B cell (primary cell): ENCODE measurements at regions not wholly inside any gene's neighbourhood (a gene's known extent, or its start where the extent isn't known, plus 50 kb on each side); places are given as distances from the start of the nearest gene placed in this dataset.

Source experiments
- ATAC-seq: fragments of 200-7000 bp; cut with Tn5 transposase; one replicate; pipeline ENCODE4 v1.10.0; 2021; ENCODE audit warnings: low read depth, mild to moderate bottlenecking, moderate number of reproducible peaks, moderate library complexity
- CTCF ChIA-PET: fragments of 350-600 bp; sonication (Branson Sonifier 250); formaldehyde crosslinking; loops from one replicate; lab custom pipeline; 2021; ENCODE audit warnings: antibody characterized with exemption, inconsistent platforms; lab: Charles Lee
- POLR2A ChIA-PET: fragments of 350-600 bp; sonication (Branson Sonifier 250); formaldehyde crosslinking; loops from one replicate; lab custom pipeline; 2021; ENCODE audit warnings: antibody characterized with exemption; lab: Charles Lee
- DNase-seq: peaks from one replicate; pipeline ENCODE4 v3.0.0; 2013
- H2AFZ ChIP-seq: 2 replicates; pipeline ENCODE4 v1.6.1; 2012; ENCODE audit warnings: mild to moderate bottlenecking, low read depth, low read length; ENCODE audit not compliant: insufficient read depth, poor library complexity, severe bottlenecking
- H3K27ac ChIP-seq, 2 donors: 1 replicate in 1 of 2; 2 replicates in 1 of 2; pipeline ENCODE4 v1.5.1; 2012 to 2013; ENCODE audit warnings: low read length in 2 of 2, mild to moderate bottlenecking in 2 of 2, moderate library complexity in 1 of 2
- H3K27me3 ChIP-seq, 4 experiments: fragments of 200-600 bp in 1 of 4; sonication (generic) in 1 of 4; replicated peaks in 1 of 4; 1 replicate in 2 of 4; 2 replicates in 2 of 4; pipeline versions ENCODE4 v1.6.1 to v1.7.0; 2013 to 2016; ENCODE audit warnings: low read length in 3 of 4, mild to moderate bottlenecking in 2 of 4, mixed read lengths in 1 of 4, moderate library complexity in 1 of 4; ENCODE audit not compliant: insufficient read depth in 4 of 4, control insufficient read depth in 3 of 4; ENCODE audit errors: control extremely low read depth in 1 of 4
- H3K36me3 ChIP-seq, 2 experiments: replicated peaks in 1 of 2; 1 replicate in 1 of 2; 2 replicates in 1 of 2; pipeline versions ENCODE4 v1.6.1 to v1.7.1; 2013; ENCODE audit warnings: low read length in 1 of 2; ENCODE audit not compliant: insufficient read depth in 2 of 2, control insufficient read depth in 1 of 2; ENCODE audit errors: control extremely low read depth in 1 of 2, extremely low read depth in 1 of 2
- H3K4me1 ChIP-seq, 2 donors: fragments of 200-600 bp in 1 of 2; sonication (generic) in 1 of 2; 1 replicate in 1 of 2; 2 replicates in 1 of 2; pipeline versions ENCODE4 v1.5.1 to v1.6.1; 2013 to 2017; ENCODE audit warnings: low read length in 2 of 2; ENCODE audit not compliant: control insufficient read depth in 2 of 2, insufficient read depth in 2 of 2
- H3K4me2 ChIP-seq: replicated peaks from 2 replicates; pipeline ENCODE3; 2012; ENCODE audit warnings: mild to moderate bottlenecking, low read depth, low read length; ENCODE audit not compliant: poor library complexity, severe bottlenecking
- H3K4me3 ChIP-seq, 5 experiments: fragments of 200-600 bp in 1 of 5; sonication (generic) in 1 of 5; 1 replicate in 3 of 5; 2 replicates in 2 of 5; pipeline versions ENCODE4 v1.5.1 to v1.7.0; 2011 to 2016; ENCODE audit warnings: low read length in 4 of 5, mild to moderate bottlenecking in 4 of 5, low read depth in 2 of 5, control low read depth in 1 of 5, moderate library complexity in 1 of 5; ENCODE audit not compliant: insufficient read depth in 1 of 5; ENCODE audit errors: control extremely low read depth in 1 of 5, extremely low read depth in 1 of 5
- H3K79me2 ChIP-seq: fragments of 200-600 bp; sonication (generic); one replicate; pipeline ENCODE4 v1.6.0; 2016; ENCODE audit warnings: low read length; ENCODE audit not compliant: control insufficient read depth, insufficient read depth
- H3K9ac ChIP-seq: fragments of 200-600 bp; sonication (generic); 2 replicates; pipeline ENCODE4 v1.6.1; 2017; ENCODE audit warnings: mild to moderate bottlenecking, low read length, moderate library complexity
- H3K9me3 ChIP-seq, 3 donors: one replicate each; pipeline versions ENCODE4 v1.6.1 to v1.7.1; 2013; ENCODE audit warnings: low read length in 2 of 3; ENCODE audit not compliant: control insufficient read depth in 2 of 3, insufficient read depth in 1 of 3; ENCODE audit errors: control extremely low read depth in 1 of 3
- H4K20me1 ChIP-seq: 2 replicates; pipeline ENCODE4 v1.6.0; 2012; ENCODE audit warnings: mild to moderate bottlenecking, low read length; ENCODE audit not compliant: insufficient read depth, control insufficient read depth, poor library complexity, severe bottlenecking
- H3K27ac Mint-ChIP-seq: one replicate; pipeline ENCODE4 v1.8.0; 2021; ENCODE audit warnings: mixed read lengths
- H3K27me3 Mint-ChIP-seq: one replicate; pipeline ENCODE4 v1.8.0; 2021; ENCODE audit warnings: mixed read lengths
- H3K4me1 Mint-ChIP-seq: one replicate; pipeline ENCODE4 v1.8.0; 2021; ENCODE audit warnings: mixed read lengths
- H3K4me3 Mint-ChIP-seq: one replicate; pipeline ENCODE4 v1.8.0; 2021; ENCODE audit warnings: mixed read lengths
- H3K9me3 Mint-ChIP-seq: one replicate; pipeline ENCODE4 v1.8.0; 2022; ENCODE audit warnings: mixed read lengths; ENCODE audit not compliant: insufficient read depth
- CTCF ChIP-seq: fragments of 200-600 bp; IDR thresholded peaks from one replicate; pipeline ENCODE4 v1.8.0; 2022; ENCODE audit warnings: antibody characterized with exemption, mild to moderate bottlenecking
- EZH2 ChIP-seq: IDR thresholded peaks from 2 replicates; pipeline ENCODE4 v1.6.1; 2012; ENCODE audit warnings: borderline replicate concordance, low read depth, mild to moderate bottlenecking, moderate library complexity, low read length; ENCODE audit not compliant: insufficient read depth, poor library complexity, severe bottlenecking
- WGBS: methylation state at CpG from one replicate; pipeline ENCODE4 v1.1.5; 2013; ENCODE audit warnings: missing lambda C conversion rate; ENCODE audit not compliant: insufficient coverage; 5-methylcytosine and 5-hydroxymethylcytosine counted together
- intact Hi-C: fragments of 100-400 bp; cut with micrococcal nuclease; formaldehyde crosslinking; loops from one replicate; pipeline ENCODE4 v1.10.0; 2022

GRCh38 chr3:31105438-31106077 lies 211.1 kb upstream of the GADL1 start:
- Mint-ChIP-seq H3K27me3 (peaks cover 6% of the 10 kb centered on the region), H3K4me1 (no peaks in the 10 kb centered on the region), H3K27ac (no peak overlapping the region), H3K4me3 (no peak overlapping the region), H3K9me3 (no peaks in the 10 kb centered on the region)
- intact Hi-C loops: no loop called here
- ChIA-PET CTCF (no interaction called here), POLR2A (no interaction called here)
- peaks cover 0 to 3% (median 0%) of the 10 kb centered on the region in 4 experiments for H3K27me3 ChIP-seq
- ATAC-seq: no peak
- no peak for DNase-seq
- no peak overlapping the region for H3K4me2 ChIP-seq
- no peaks in the 10 kb centered on the region for H3K9me3 ChIP-seq
- H3K4me1 ChIP-seq: no peaks in the 10 kb centered on the region
- no CpG with 5 or more reads among the region's 2 CpGs for WGBS
- no peak overlapping the region for H3K9ac ChIP-seq
- H3K36me3 ChIP-seq: no peaks in the 10 kb centered on the region
- H3K4me3 ChIP-seq: no peak overlapping the region
- TF ChIP-seq CTCF: no peak
- no peak for TF ChIP-seq EZH2
- H3K79me2 ChIP-seq: no peaks in the 10 kb centered on the region
- no peak overlapping the region for H2AFZ ChIP-seq
- no peaks in the 10 kb centered on the region for H4K20me1 ChIP-seq
- no peak overlapping the region for H3K27ac ChIP-seq

GRCh38 chr3:31106204-31106603 lies 211.7 kb upstream of the GADL1 start:
- CTCF ChIA-PET: no interaction called here
- Mint-ChIP-seq H3K27ac (no peak overlapping the region), H3K9me3 (no peaks in the 10 kb centered on the region), H3K4me1 (no peaks in the 10 kb centered on the region), H3K27me3 (peaks cover 6% of the 10 kb centered on the region), H3K4me3 (no peak overlapping the region)
- no peak overlapping the region for H3K27ac ChIP-seq
- no peak overlapping the region for H3K4me3 ChIP-seq
- no peaks in the 10 kb centered on the region for H4K20me1 ChIP-seq
- no peaks in the 10 kb centered on the region for H3K9me3 ChIP-seq
- no peak overlapping the region for H3K9ac ChIP-seq
- H3K27me3 ChIP-seq: peaks cover 0 to 3% (median 0%) of the 10 kb centered on the region in 4 experiments
- TF ChIP-seq CTCF (no peak), EZH2 (no peak)
- DNase-seq: no peak
- no peaks in the 10 kb centered on the region for H3K36me3 ChIP-seq
- ATAC-seq: no peak
- POLR2A ChIA-PET: no interaction called here
- no peaks in the 10 kb centered on the region for H3K4me1 ChIP-seq
- no peaks in the 10 kb centered on the region for H3K79me2 ChIP-seq
- intact Hi-C loops: no loop called here
- H3K4me2 ChIP-seq: no peak overlapping the region
- no peak overlapping the region for H2AFZ ChIP-seq
- 97% methylated on average over 2 of the region's 2 CpGs for WGBS
